SK-N-SH (cell line): ENCODE measurements at regions not wholly inside any gene's neighbourhood (a gene's known extent, or its start where the extent isn't known, plus 50 kb on each side); places are given as distances from the start of the nearest gene placed in this dataset.

Experiments used
- CTCF ChIA-PET: fragments of 300-600, 350-600 bp; formaldehyde crosslinking; extraction: SDS; loops from one replicate; lab custom pipeline; 2021; lab: Yijun Ruan, JAX
- POLR2A ChIA-PET: fragments of 350-600 bp; sonication (Branson Sonifier 250); formaldehyde crosslinking; extraction: SDS; loops from one replicate; lab custom pipeline; 2020; ENCODE audit warnings: antibody characterized with exemption, inconsistent platforms; lab: Yijun Ruan, JAX
- DNase-seq: peaks from one replicate; pipeline ENCODE4 v3.0.0; 2012
- H2AFZ ChIP-seq: fragments of 200-600 bp; sonication (generic); 2 replicates; pipeline ENCODE4 v1.8.1; 2016; ENCODE audit warnings: antibody characterized with exemption, mild to moderate bottlenecking, low read depth
- H3F3A ChIP-seq: fragments of 200-600 bp; sonication (generic); replicated peaks from 2 replicates; pipeline ENCODE3; 2016; ENCODE audit warnings: antibody characterized with exemption, mild to moderate bottlenecking; ENCODE audit not compliant: insufficient read depth
- H3K27ac ChIP-seq, 2 experiments: fragments of 200-500 bp in 1 of 2; fragments of 200-600 bp in 1 of 2; sonication (Bioruptor generic) in 1 of 2; sonication (generic), shearing (Covaris generic) in 1 of 2; 2 replicates each; pipeline versions ENCODE4 v1.5.1 to v1.6.1; 2014 to 2016; ENCODE audit warnings: low read depth in 2 of 2, inconsistent platforms in 1 of 2, low read length in 1 of 2, mild to moderate bottlenecking in 1 of 2, mixed read lengths in 1 of 2
- H3K27me3 ChIP-seq: fragments of 200-600 bp; sonication (generic), shearing (Covaris generic); 2 replicates; pipeline ENCODE4 v1.6.1; 2016; ENCODE audit warnings: mixed run types; ENCODE audit not compliant: insufficient read depth
- H3K36me3 ChIP-seq, 2 experiments: fragments of 200-500 bp in 1 of 2; fragments of 200-600 bp in 1 of 2; sonication (Bioruptor generic) in 1 of 2; sonication (generic) in 1 of 2; replicated peaks in 1 of 2; 2 replicates each; pipeline versions ENCODE3 to v1.5.1; 2014 to 2016; ENCODE audit warnings: low read length in 1 of 2, mild to moderate bottlenecking in 1 of 2; ENCODE audit not compliant: insufficient read depth in 2 of 2, control insufficient read depth in 1 of 2
- H3K4me1 ChIP-seq, 2 experiments: fragments of 200-500 bp in 1 of 2; fragments of 200-600 bp in 1 of 2; sonication (Bioruptor generic) in 1 of 2; sonication (generic), shearing (Covaris generic) in 1 of 2; 2 replicates each; pipeline versions ENCODE4 v1.5.1 to v1.6.1; 2014 to 2016; ENCODE audit warnings: low read depth in 1 of 2, low read length in 1 of 2, mixed run types in 1 of 2; ENCODE audit not compliant: insufficient read depth in 2 of 2, control insufficient read depth in 1 of 2
- H3K4me2 ChIP-seq: fragments of 200-600 bp; sonication (generic), shearing (Covaris generic); 2 replicates; pipeline ENCODE4 v1.6.1; 2017; ENCODE audit warnings: mixed run types
- H3K4me3 ChIP-seq, 2 experiments: fragments of 200-500 bp in 1 of 2; fragments of 200-600 bp in 1 of 2; sonication (Bioruptor generic) in 1 of 2; sonication (generic), shearing (Covaris generic) in 1 of 2; 2 replicates each; pipeline versions ENCODE4 v1.5.1 to v1.8.1; 2014 to 2016; ENCODE audit warnings: low read depth in 2 of 2, inconsistent platforms in 1 of 2, low read length in 1 of 2, mild to moderate bottlenecking in 1 of 2, mixed read lengths in 1 of 2, moderate library complexity in 1 of 2
- H3K79me2 ChIP-seq: fragments of 200-600 bp; sonication (generic); 2 replicates; pipeline ENCODE4 v1.8.1; 2017; ENCODE audit warnings: mild to moderate bottlenecking; ENCODE audit not compliant: insufficient read depth
- H3K9ac ChIP-seq: fragments of 200-600 bp; sonication (generic); 2 replicates; pipeline ENCODE4 v1.6.1; 2017; ENCODE audit warnings: mixed run types
- H3K9me2 ChIP-seq: fragments of 200-600 bp; sonication (generic); 2 replicates; pipeline ENCODE4 v1.6.1; 2017; ENCODE audit warnings: mixed run types
- H3K9me3 ChIP-seq: fragments of 200-600 bp; sonication (generic); 2 replicates; pipeline ENCODE4 v1.6.1; 2017; ENCODE audit warnings: mixed run types, mild to moderate bottlenecking, moderate library complexity
- H4K20me1 ChIP-seq: fragments of 200-600 bp; sonication (generic); 2 replicates; pipeline ENCODE4 v1.6.1; 2017; ENCODE audit warnings: mild to moderate bottlenecking, mixed run types; ENCODE audit not compliant: insufficient read depth
- CTCF ChIP-seq: fragments of 200-600 bp; sonication (generic); IDR thresholded peaks from 2 replicates; pipeline ENCODE4 v1.6.1; 2017; ENCODE audit warnings: antibody characterized with exemption, mild to moderate bottlenecking, moderate library complexity
- FOXM1 ChIP-seq: IDR thresholded peaks from 2 replicates; pipeline ENCODE4 v1.4.0; 2012; ENCODE audit warnings: low read depth, mild to moderate bottlenecking
- GABPA ChIP-seq: IDR thresholded peaks from 2 replicates; pipeline ENCODE4 v1.4.0; 2012; ENCODE audit warnings: low read depth, mild to moderate bottlenecking
- IRF3 ChIP-seq: fragments of 150-350 bp; IDR thresholded peaks from 2 replicates; pipeline ENCODE4 v1.6.1; 2016; ENCODE audit warnings: mild to moderate bottlenecking, low read depth, low read length
- MEF2A ChIP-seq: IDR thresholded peaks from 2 replicates; pipeline ENCODE4 v1.4.0; 2012; ENCODE audit warnings: low read depth, borderline replicate concordance
- RAD21 ChIP-seq: IDR thresholded peaks from 2 replicates; pipeline ENCODE4 v1.6.1; 2012; ENCODE audit warnings: mild to moderate bottlenecking, low read length
- RCOR1 ChIP-seq: fragments of 150-350 bp; IDR thresholded peaks from 2 replicates; pipeline ENCODE4 v1.6.1; 2017; ENCODE audit warnings: antibody characterized with exemption, low read length
- RXRA ChIP-seq: IDR thresholded peaks from 2 replicates; pipeline ENCODE4 v1.4.0; 2012; ENCODE audit warnings: low read depth, mild to moderate bottlenecking, borderline replicate concordance
- SMC3 ChIP-seq: IDR thresholded peaks from 2 replicates; pipeline ENCODE4 v1.6.1; 2012; ENCODE audit warnings: low read depth, low read length, improper control_type of control experiment
- TAF1 ChIP-seq: IDR thresholded peaks from 2 replicates; pipeline ENCODE4 v1.6.1; 2012; ENCODE audit warnings: low read depth, mild to moderate bottlenecking, low read length, moderate library complexity, borderline replicate concordance
- ZBTB33 ChIP-seq: IDR thresholded peaks from 2 replicates; pipeline ENCODE4 v1.4.0; 2012; ENCODE audit warnings: low read depth, borderline replicate concordance
- WGBS: methylation state at CpG from one replicate; pipeline ENCODE4 v1.1.6; 2017; ENCODE audit warnings: low lambda C conversion rate; 5-methylcytosine and 5-hydroxymethylcytosine counted together

- peaks cover 27% of the 10 kb centered on the region for H3F3A ChIP-seq
- TF ChIP-seq ZBTB33, result no peak
- TF ChIP-seq MEF2A, result no peak
- no peak for TF ChIP-seq SMC3
- no peak for TF ChIP-seq FOXM1
- TF ChIP-seq CTCF, result no peak
- TF ChIP-seq RAD21, result no peak
- TF ChIP-seq GABPA, result no peak
- no peak for TF ChIP-seq RXRA
- no peak overlapping the region for H3K27ac ChIP-seq
- ChIA-PET POLR2A (no interaction called here), CTCF (no interaction called here)
- H3K4me2 ChIP-seq, result no peak overlapping the region
- DNase-seq, result no peak
- no peak overlapping the region for H3K4me3 ChIP-seq
- H2AFZ ChIP-seq, result no peak overlapping the region
- no peaks in the 10 kb centered on the region; the same call in 1 of the 2 replicates for H3K27me3 ChIP-seq
- H3K9me3 ChIP-seq, result peaks cover 14% of the 10 kb centered on the region; the same call in 1 of the 2 replicates
- no peaks in the 10 kb centered on the region for H3K79me2 ChIP-seq
- WGBS, result 19% methylated on average over 2 of the region's 2 CpGs
- no peaks in the 10 kb centered on the region for H4K20me1 ChIP-seq
- 0 out of 4 replicates have a peak, but pooled peaks cover 0 to 8% of the 10 kb centered on the region in 2 experiments for H3K4me1 ChIP-seq
- H3K9me2 ChIP-seq, result no peaks in the 10 kb centered on the region
- peaks cover 0 to 4% of the 10 kb centered on the region in 2 experiments for H3K36me3 ChIP-seq
- H3K9ac ChIP-seq, result no peak overlapping the region
Observed at GRCh38 chr16:86939609-86940008, 361.3 kb downstream of the FOXL1 start.

GRCh38 chr16:86941731-86942130, 363.4 kb downstream of the FOXL1 start:
- Histone ChIP-seq H3K79me2 (no peaks in the 10 kb centered on the region), H2AFZ (no peak overlapping the region), H4K20me1 (no peaks in the 10 kb centered on the region), H3K4me3 (no peak overlapping the region), H3K9me2 (no peaks in the 10 kb centered on the region), H3K4me1 (peaks cover 0 to 20% of the 10 kb centered on the region in 2 experiments; a peak in 1 of 4 replicates), H3K9ac (no peak overlapping the region; the same call in 1 of the 2 replicates), H3K27ac (peak overlapping the region in 1 of 2 experiments; percentile 73; a peak in 2 of 4 replicates), H3K27me3 (no peaks in the 10 kb centered on the region), H3K4me2 (peak overlapping the region; percentile 57; the same call in 1 of the 2 replicates), H3K9me3 (peaks cover 14% of the 10 kb centered on the region; the same call in 1 of the 2 replicates), H3K36me3 (peaks cover 0 to 4% of the 10 kb centered on the region in 2 experiments), H3F3A (peaks cover 34% of the 10 kb centered on the region)
- 26% methylated on average over 6 of the region's 6 CpGs for WGBS
- no peak for DNase-seq
- CTCF ChIA-PET, result no interaction called here
- POLR2A ChIA-PET, result no interaction called here
- no peak for TF ChIP-seq CTCF
- no peak for TF ChIP-seq IRF3
- no peak for TF ChIP-seq TAF1
- TF ChIP-seq RCOR1, result no peak
